ENCODE measurements at regions not wholly inside any gene's neighbourhood (a gene's known extent, or its start where the extent isn't known, plus 50 kb on each side); places are given as distances from the start of the nearest gene placed in this dataset.

DNA sequence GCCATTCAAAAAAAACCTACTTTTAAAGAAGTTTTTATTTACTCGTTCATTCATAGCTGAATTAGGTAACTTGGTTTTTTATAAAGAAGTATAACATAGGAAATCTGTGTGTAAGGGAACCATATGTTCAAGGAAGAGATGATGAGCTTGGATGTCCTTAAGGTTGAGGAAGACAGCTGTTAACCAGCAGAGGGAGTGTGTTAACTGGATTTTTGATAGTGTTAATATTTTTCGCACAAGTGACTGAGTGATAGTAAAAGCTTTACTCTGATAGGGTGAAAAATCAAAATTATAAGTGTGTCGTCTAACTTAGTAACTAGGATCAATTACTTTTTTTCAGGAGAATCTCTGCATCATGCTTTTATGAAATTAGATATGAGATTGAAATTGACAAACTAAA, 134.7 kb downstream of the ARL5B start:
- no peak overlapping the region for H3K27ac ChIP-seq
- H3K4me3 ChIP-seq, result no peak overlapping the region
- ATAC-seq (no peak), DNase-seq (no peak)
- H3K36me3 ChIP-seq, result no peaks in the 10 kb centered on the region
- no peaks in the 10 kb centered on the region for H3K9me3 ChIP-seq
- H3K4me1 ChIP-seq, result no peaks in the 10 kb centered on the region
- TF ChIP-seq, protein P1, sequence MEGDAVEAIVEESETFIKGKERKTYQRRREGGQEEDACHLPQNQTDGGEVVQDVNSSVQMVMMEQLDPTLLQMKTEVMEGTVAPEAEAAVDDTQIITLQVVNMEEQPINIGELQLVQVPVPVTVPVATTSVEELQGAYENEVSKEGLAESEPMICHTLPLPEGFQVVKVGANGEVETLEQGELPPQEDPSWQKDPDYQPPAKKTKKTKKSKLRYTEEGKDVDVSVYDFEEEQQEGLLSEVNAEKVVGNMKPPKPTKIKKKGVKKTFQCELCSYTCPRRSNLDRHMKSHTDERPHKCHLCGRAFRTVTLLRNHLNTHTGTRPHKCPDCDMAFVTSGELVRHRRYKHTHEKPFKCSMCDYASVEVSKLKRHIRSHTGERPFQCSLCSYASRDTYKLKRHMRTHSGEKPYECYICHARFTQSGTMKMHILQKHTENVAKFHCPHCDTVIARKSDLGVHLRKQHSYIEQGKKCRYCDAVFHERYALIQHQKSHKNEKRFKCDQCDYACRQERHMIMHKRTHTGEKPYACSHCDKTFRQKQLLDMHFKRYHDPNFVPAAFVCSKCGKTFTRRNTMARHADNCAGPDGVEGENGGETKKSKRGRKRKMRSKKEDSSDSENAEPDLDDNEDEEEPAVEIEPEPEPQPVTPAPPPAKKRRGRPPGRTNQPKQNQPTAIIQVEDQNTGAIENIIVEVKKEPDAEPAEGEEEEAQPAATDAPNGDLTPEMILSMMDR (IDR thresholded peaks at IDR 0.05), result peak; percentile 41
- no peaks in the 10 kb centered on the region for H3K27me3 ChIP-seq
- intact Hi-C loops (cut with DNase I), result no loop called here

DNA sequence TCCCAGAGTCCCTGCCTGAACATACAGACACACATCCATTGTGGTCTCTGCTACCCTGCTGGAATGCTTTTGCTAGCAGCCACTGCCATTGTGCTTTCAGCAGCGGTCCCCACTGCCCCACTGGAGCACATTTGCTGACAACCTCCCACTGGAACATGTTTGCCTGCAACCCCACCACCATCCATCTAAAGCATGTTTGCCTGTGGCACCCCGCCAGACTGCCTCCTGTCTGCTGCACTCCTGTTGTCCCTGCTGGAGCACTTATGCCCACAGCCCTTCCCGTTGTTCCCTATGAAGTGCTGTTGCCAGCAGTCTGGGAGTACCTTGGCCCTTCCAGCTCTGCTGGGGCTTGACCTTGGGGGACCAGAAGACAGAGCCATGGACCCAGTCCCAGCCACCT, 136.3 kb downstream of the ARL5B start:
- peak; percentile 22 for ATAC-seq
- Histone ChIP-seq H3K4me3 (no peak overlapping the region), H3K27ac (no peak overlapping the region), H3K4me1 (no peaks in the 10 kb centered on the region), H3K9me3 (no peaks in the 10 kb centered on the region), H3K36me3 (no peaks in the 10 kb centered on the region), H3K27me3 (no peaks in the 10 kb centered on the region)
- DNase-seq, result no peak
- intact Hi-C loops (cut with DNase I), result no loop called here
- TF ChIP-seq, protein P1 (IDR thresholded peaks at IDR 0.05), result no peak

- H3K27ac ChIP-seq, result no peak overlapping the region
- TF ChIP-seq, protein P1 (IDR thresholded peaks at IDR 0.05), result no peak
- intact Hi-C loops (cut with DNase I), result no loop called here
- DNase-seq (no peak), ATAC-seq (no peak)
- no peak overlapping the region for H3K4me3 ChIP-seq
- no peaks in the 10 kb centered on the region for H3K9me3 ChIP-seq
- no peaks in the 10 kb centered on the region for H3K4me1 ChIP-seq
- H3K36me3 ChIP-seq, result no peaks in the 10 kb centered on the region
- no peaks in the 10 kb centered on the region for H3K27me3 ChIP-seq
These were observed 138.1 kb downstream of the ARL5B start for GRCh38 chr10:18797286-18797685.

GRCh38 chr10:18822156-18822555, 162.9 kb downstream of the ARL5B start:
- DNase-seq, result no peak
- no peak overlapping the region for H3K4me3 ChIP-seq
- H3K27ac ChIP-seq, result no peak overlapping the region
- TF ChIP-seq, protein P1 (IDR thresholded peaks at IDR 0.05), result no peak
- no peak for ATAC-seq
- intact Hi-C loops (cut with DNase I), result no loop called here
- H3K27me3 ChIP-seq, result no peaks in the 10 kb centered on the region
- H3K9me3 ChIP-seq, result no peaks in the 10 kb centered on the region
- no peaks in the 10 kb centered on the region for H3K36me3 ChIP-seq
- H3K4me1 ChIP-seq, result no peaks in the 10 kb centered on the region

GRCh38 chr10:18829259-18829658, 170.0 kb downstream of the ARL5B start:
- no peak for ATAC-seq

More at GRCh38 chr10:18829259-18829658, 170.0 kb downstream of the ARL5B start:
- Histone ChIP-seq H3K36me3 (no peaks in the 10 kb centered on the region), H3K27ac (no peak overlapping the region), H3K4me3 (no peak overlapping the region), H3K4me1 (no peaks in the 10 kb centered on the region), H3K9me3 (no peaks in the 10 kb centered on the region), H3K27me3 (no peaks in the 10 kb centered on the region)
- DNase-seq, result no peak
- TF ChIP-seq, protein P1 (IDR thresholded peaks at IDR 0.05), result no peak
- intact Hi-C loops (cut with DNase I), result no loop called here

Measured in upper lobe of right lung (tissue), 1 donor.